ENCODE measurements at regions not wholly inside any gene's neighbourhood (a gene's known extent, or its start where the extent isn't known, plus 50 kb on each side); places are given as distances from the start of the nearest gene placed in this dataset.

- Mint-ChIP-seq H3K4me1 (ENCODE audit: low read depth) (peaks cover 45% of the 10 kb centered on the region), H3K36me3 (ENCODE audit: low read depth) (no peaks in the 10 kb centered on the region), H3K9me3 (no peaks in the 10 kb centered on the region), H3K27ac (no peak overlapping the region), H3K27me3 (no peaks in the 10 kb centered on the region), H3K4me3 (no peak overlapping the region)
- no peak for TF ChIP-seq CTCF (IDR thresholded peaks at IDR 0.05)
- CTCF ChIA-PET, result interaction anchor here (1.6 kb wide), 1 partner anchor 145 kb away, joined by 5 read pairs; no protein-coding TSS in a partner anchor
- ATAC-seq (ENCODE audit: poor library complexity) (no peak), DNase-seq (no peak)
- Histone ChIP-seq H3K27ac (ENCODE audit: low read depth in 1 of 2, low read length in 2 of 2) (no peak overlapping the region), H3K4me1 (ENCODE audit: insufficient read depth, low read length) (peaks cover 38% of the 10 kb centered on the region), H3K4me3 (ENCODE audit: low read length) (no peak overlapping the region), H3K36me3 (ENCODE audit: insufficient read depth, low read length) (no peaks in the 10 kb centered on the region), H3K9me3 (ENCODE audit: control insufficient read depth in 1 of 2, insufficient read depth in 1 of 2, low read length in 2 of 2) (no peaks in the 10 kb centered on the region), H3K27me3 (ENCODE audit: control insufficient read depth in 1 of 2, insufficient read depth in 2 of 2, low read length in 2 of 2) (no peaks in the 10 kb centered on the region)
- intact Hi-C loops (cut with DNase I, micrococcal nuclease), result loop anchor here in 1 of 2 experiments (10.0 kb wide), 1 partner anchor 1426 kb away; no protein-coding TSS in a partner anchor
- POLR2A ChIA-PET, result interaction anchor here (1.1 kb wide), 1 partner anchor 9 kb away, joined by 3 read pairs; no protein-coding TSS in a partner anchor
Observed at GRCh38 chr5:68431186-68431585, 215.6 kb downstream of the PIK3R1 start.

GRCh38 chr5:68431601-68432337, 216.2 kb downstream of the PIK3R1 start:
- no peak overlapping the region for H3K27ac Mint-ChIP-seq
- Histone ChIP-seq H3K27ac (ENCODE audit: low read depth in 1 of 2, low read length in 2 of 2) (no peak overlapping the region), H3K4me1 (ENCODE audit: insufficient read depth, low read length) (peaks cover 35% of the 10 kb centered on the region), H3K36me3 (ENCODE audit: insufficient read depth, low read length) (no peaks in the 10 kb centered on the region), H3K27me3 (ENCODE audit: control insufficient read depth in 1 of 2, insufficient read depth in 2 of 2, low read length in 2 of 2) (no peaks in the 10 kb centered on the region), H3K4me3 (ENCODE audit: low read length) (no peak overlapping the region), H3K9me3 (ENCODE audit: control insufficient read depth in 1 of 2, insufficient read depth in 1 of 2, low read length in 2 of 2) (no peaks in the 10 kb centered on the region)
- no peaks in the 10 kb centered on the region for H3K27me3 Mint-ChIP-seq
- ChIA-PET CTCF (interaction anchor here (1.6 kb wide), 1 partner anchor 145 kb away, joined by 5 read pairs; no protein-coding TSS in a partner anchor), POLR2A (interaction anchor here (1.1 kb wide), 1 partner anchor 10 kb away, joined by 3 read pairs; no protein-coding TSS in a partner anchor)
- H3K36me3 Mint-ChIP-seq (ENCODE audit: low read depth), result no peaks in the 10 kb centered on the region
- TF ChIP-seq CTCF (IDR thresholded peaks at IDR 0.05), result no peak
- intact Hi-C loops (cut with DNase I, micrococcal nuclease), result loop anchor here in 1 of 2 experiments (10.0 kb wide), 1 partner anchor 1427 kb away; no protein-coding TSS in a partner anchor
- peaks cover 40% of the 10 kb centered on the region for H3K4me1 Mint-ChIP-seq (ENCODE audit: low read depth)
- H3K4me3 Mint-ChIP-seq, result no peak overlapping the region
- no peaks in the 10 kb centered on the region for H3K9me3 Mint-ChIP-seq
- no peak for DNase-seq
- ATAC-seq (ENCODE audit: poor library complexity), result no peak

- ChIA-PET CTCF (interaction anchor here (1.6 kb wide), 1 partner anchor 146 kb away, joined by 5 read pairs; no protein-coding TSS in a partner anchor), POLR2A (no interaction called here)
- ATAC-seq (ENCODE audit: poor library complexity) (no peak), DNase-seq (peak in 7 of 14 experiments; percentile 12 to 80 (median 26))
- H3K36me3 Mint-ChIP-seq (ENCODE audit: low read depth), result no peaks in the 10 kb centered on the region
- peaks cover 35% of the 10 kb centered on the region for H3K4me1 ChIP-seq (ENCODE audit: insufficient read depth, low read length)
- no peak overlapping the region for H3K4me3 Mint-ChIP-seq
- no peak for TF ChIP-seq CTCF (IDR thresholded peaks at IDR 0.05)
- H3K4me1 Mint-ChIP-seq (ENCODE audit: low read depth), result peaks cover 35% of the 10 kb centered on the region
- H3K36me3 ChIP-seq (ENCODE audit: insufficient read depth, low read length), result no peaks in the 10 kb centered on the region
- no peaks in the 10 kb centered on the region for H3K27me3 ChIP-seq (ENCODE audit: control insufficient read depth in 1 of 2, insufficient read depth in 2 of 2, low read length in 2 of 2)
- H3K9me3 ChIP-seq (ENCODE audit: control insufficient read depth in 1 of 2, insufficient read depth in 1 of 2, low read length in 2 of 2), result no peaks in the 10 kb centered on the region
- no peaks in the 10 kb centered on the region for H3K27me3 Mint-ChIP-seq
- no peak overlapping the region for H3K4me3 ChIP-seq (ENCODE audit: low read length)
- H3K27ac Mint-ChIP-seq, result peak overlapping the region; percentile 67
- no peak overlapping the region for H3K27ac ChIP-seq (ENCODE audit: low read depth in 1 of 2, low read length in 2 of 2)
- intact Hi-C loops (cut with DNase I, micrococcal nuclease), result loop anchor here in 1 of 2 experiments (10.0 kb wide), 1 partner anchor 1428 kb away; no protein-coding TSS in a partner anchor
- H3K9me3 Mint-ChIP-seq, result no peaks in the 10 kb centered on the region
Observed at GRCh38 chr5:68432682-68433081, 217.1 kb downstream of the PIK3R1 start.

Data from CD4-positive, alpha-beta T cell (primary cell).